Loucy (cell line): ENCODE measurements at regions not wholly inside any gene's neighbourhood (a gene's known extent, or its start where the extent isn't known, plus 50 kb on each side); places are given as distances from the start of the nearest gene placed in this dataset.

Source experiments
- H2AFZ ChIP-seq: fragments of 200-600 bp; sonication (generic); 2 replicates; pipeline ENCODE4 v1.6.0; 2016; ENCODE audit warnings: antibody characterized with exemption, mild to moderate bottlenecking, low read length, moderate library complexity
- H3F3A ChIP-seq: fragments of 200-600 bp; 2 replicates; pipeline ENCODE4 v1.6.0; 2016; ENCODE audit warnings: antibody characterized with exemption, low read depth, mild to moderate bottlenecking
- H3K27me3 ChIP-seq: fragments of 200-600 bp; sonication (generic); 2 replicates; pipeline ENCODE4 v1.6.1; 2014; ENCODE audit warnings: low read length, mild to moderate bottlenecking; ENCODE audit not compliant: insufficient read depth, poor library complexity, severe bottlenecking
- H3K36me3 ChIP-seq: fragments of 200-600 bp; sonication (generic); 2 replicates; pipeline ENCODE4 v1.6.1; 2016; ENCODE audit warnings: low read length; ENCODE audit not compliant: insufficient read depth
- H3K4me1 ChIP-seq: fragments of 200-600 bp; sonication (generic); 2 replicates; pipeline ENCODE4 v1.5.1; 2014; ENCODE audit warnings: low read length, mild to moderate bottlenecking; ENCODE audit not compliant: insufficient read depth, poor library complexity, severe bottlenecking
- H3K4me2 ChIP-seq: fragments of 200-600 bp; sonication (generic); 2 replicates; pipeline ENCODE4 v1.6.0; 2014; ENCODE audit warnings: antibody characterized with exemption, low read length, low read depth, mild to moderate bottlenecking; ENCODE audit not compliant: poor library complexity, severe bottlenecking
- H3K4me3 ChIP-seq: fragments of 200-600 bp; sonication (generic); 2 replicates; pipeline ENCODE4 v1.5.1; 2014; ENCODE audit warnings: low read length, mild to moderate bottlenecking, mixed read lengths; ENCODE audit not compliant: poor library complexity, severe bottlenecking
- H3K79me2 ChIP-seq: fragments of 200-600 bp; sonication (generic); 2 replicates; pipeline ENCODE4 v1.6.1; 2014; ENCODE audit warnings: low read length; ENCODE audit not compliant: insufficient read depth
- H3K9ac ChIP-seq: fragments of 200-600 bp; sonication (generic); 2 replicates; pipeline ENCODE4 v1.6.0; 2014; ENCODE audit warnings: mild to moderate bottlenecking, low read depth, low read length, moderate library complexity; ENCODE audit not compliant: poor library complexity, severe bottlenecking
- H3K9me2 ChIP-seq: fragments of 200-600 bp; sonication (generic); replicated peaks from 2 replicates; pipeline ENCODE4 v1.6.1; 2016; ENCODE audit warnings: low read depth, low read length, mixed read lengths
- H3K9me3 ChIP-seq: fragments of 200-600 bp; sonication (generic); 2 replicates; pipeline ENCODE4 v1.6.1; 2014; ENCODE audit warnings: mild to moderate bottlenecking, antibody characterized with exemption, low read length, low read depth; ENCODE audit not compliant: insufficient read depth
- H4K20me1 ChIP-seq: fragments of 200-600 bp; sonication (generic); 2 replicates; pipeline ENCODE4 v1.6.0; 2014; ENCODE audit warnings: antibody characterized with exemption, low read length, mild to moderate bottlenecking; ENCODE audit not compliant: insufficient read depth, poor library complexity, severe bottlenecking
- EZH2phosphoT487 ChIP-seq: fragments of 200-600 bp; IDR thresholded peaks from 2 replicates; pipeline ENCODE4 v1.6.1; 2018; ENCODE audit warnings: antibody characterized with exemption, mild to moderate bottlenecking, moderate library complexity, borderline replicate concordance
- TF ChIP-seq, protein P1 (sequence below): fragments of 200-600 bp; sonication (generic); conservative IDR thresholded peaks from 2 replicates; pipeline ENCODE4 v1.5.1; 2014; ENCODE audit warnings: mild to moderate bottlenecking, antibody characterized with exemption, low read length

DNA sequence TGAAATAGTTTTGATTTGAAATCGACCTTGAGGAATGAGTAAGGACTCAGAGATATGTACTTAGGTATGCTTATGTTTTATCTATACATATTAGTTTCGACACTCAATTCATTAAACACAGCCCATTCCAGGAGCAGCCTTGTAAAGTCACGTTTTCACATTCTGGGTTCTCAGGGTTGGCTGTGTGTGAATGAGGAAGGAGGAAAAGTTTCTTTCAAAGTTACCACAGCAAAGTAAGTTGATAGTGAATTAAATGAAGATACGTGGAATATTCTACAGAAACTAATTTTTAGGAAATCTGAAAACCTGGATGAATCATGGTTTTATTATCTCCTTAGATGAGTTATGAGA lies 133.5 kb downstream of the C3orf38 start:
- H3K36me3 ChIP-seq, result no peaks in the 10 kb centered on the region

DNA sequence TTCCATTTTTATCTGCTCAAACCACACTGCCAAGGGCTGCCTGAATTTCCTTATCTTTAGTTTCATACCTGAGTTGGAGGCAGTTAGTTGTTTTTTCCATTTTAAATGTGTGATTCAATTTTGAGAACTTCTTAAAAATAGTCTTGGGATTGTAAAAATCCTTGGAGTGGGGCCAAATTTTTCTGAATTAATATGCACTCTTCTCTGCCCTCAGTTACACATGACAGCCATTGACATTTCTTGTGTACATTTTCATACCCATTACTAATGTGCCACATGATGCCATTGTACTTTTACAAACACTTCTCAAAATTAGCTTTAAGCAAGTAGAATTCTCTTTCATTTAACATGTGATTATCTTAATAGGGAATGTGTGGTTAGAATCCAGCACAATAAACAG lies 141.7 kb downstream of the C3orf38 start:
- Histone ChIP-seq H3K9me3 (no peaks in the 10 kb centered on the region), H2AFZ (no peak overlapping the region), H3K9me2 (no peaks in the 10 kb centered on the region), H3F3A (no peaks in the 10 kb centered on the region), H3K79me2 (no peaks in the 10 kb centered on the region), H3K4me2 (no peak overlapping the region), H4K20me1 (no peaks in the 10 kb centered on the region), H3K27me3 (no peaks in the 10 kb centered on the region), H3K9ac (no peak overlapping the region), H3K4me3 (no peak overlapping the region), H3K36me3 (no peaks in the 10 kb centered on the region), H3K4me1 (no peaks in the 10 kb centered on the region)
- no peak for TF ChIP-seq EZH2phosphoT487
- TF ChIP-seq, protein P1, sequence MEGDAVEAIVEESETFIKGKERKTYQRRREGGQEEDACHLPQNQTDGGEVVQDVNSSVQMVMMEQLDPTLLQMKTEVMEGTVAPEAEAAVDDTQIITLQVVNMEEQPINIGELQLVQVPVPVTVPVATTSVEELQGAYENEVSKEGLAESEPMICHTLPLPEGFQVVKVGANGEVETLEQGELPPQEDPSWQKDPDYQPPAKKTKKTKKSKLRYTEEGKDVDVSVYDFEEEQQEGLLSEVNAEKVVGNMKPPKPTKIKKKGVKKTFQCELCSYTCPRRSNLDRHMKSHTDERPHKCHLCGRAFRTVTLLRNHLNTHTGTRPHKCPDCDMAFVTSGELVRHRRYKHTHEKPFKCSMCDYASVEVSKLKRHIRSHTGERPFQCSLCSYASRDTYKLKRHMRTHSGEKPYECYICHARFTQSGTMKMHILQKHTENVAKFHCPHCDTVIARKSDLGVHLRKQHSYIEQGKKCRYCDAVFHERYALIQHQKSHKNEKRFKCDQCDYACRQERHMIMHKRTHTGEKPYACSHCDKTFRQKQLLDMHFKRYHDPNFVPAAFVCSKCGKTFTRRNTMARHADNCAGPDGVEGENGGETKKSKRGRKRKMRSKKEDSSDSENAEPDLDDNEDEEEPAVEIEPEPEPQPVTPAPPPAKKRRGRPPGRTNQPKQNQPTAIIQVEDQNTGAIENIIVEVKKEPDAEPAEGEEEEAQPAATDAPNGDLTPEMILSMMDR, result no peak

More for the DNA sequence above, 133.5 kb downstream of the C3orf38 start:
- Histone ChIP-seq H4K20me1 (no peaks in the 10 kb centered on the region), H3K27me3 (no peaks in the 10 kb centered on the region), H3K4me2 (no peak overlapping the region), H3K9ac (no peak overlapping the region), H3K4me3 (no peak overlapping the region), H2AFZ (no peak overlapping the region), H3K79me2 (no peaks in the 10 kb centered on the region), H3K9me2 (no peaks in the 10 kb centered on the region), H3F3A (no peaks in the 10 kb centered on the region), H3K9me3 (no peaks in the 10 kb centered on the region), H3K4me1 (no peaks in the 10 kb centered on the region)
- TF ChIP-seq, protein P1, result no peak
- TF ChIP-seq EZH2phosphoT487, result no peak

DNA sequence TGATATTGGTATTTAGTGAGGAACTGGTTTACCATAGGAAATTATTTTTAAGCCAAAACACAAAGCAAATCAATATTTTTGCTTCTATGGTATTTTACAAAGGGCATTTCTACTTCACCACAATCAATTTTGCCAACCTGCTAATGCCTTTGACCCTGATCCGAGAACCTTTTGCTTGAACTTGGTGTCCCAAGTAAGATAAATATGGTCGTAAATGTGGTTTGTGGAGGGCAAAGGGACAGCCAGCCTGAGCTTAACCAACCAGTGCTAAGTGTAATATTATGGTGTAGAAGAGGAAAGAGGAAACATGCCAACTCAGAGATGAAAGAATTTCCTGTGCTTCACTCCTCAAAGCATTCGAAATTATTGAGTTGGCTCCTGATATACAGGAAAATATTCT lies 148.4 kb downstream of the C3orf38 start:
- Histone ChIP-seq H4K20me1 (no peaks in the 10 kb centered on the region), H3K36me3 (no peaks in the 10 kb centered on the region), H3K4me1 (no peaks in the 10 kb centered on the region), H3K9ac (no peak overlapping the region), H3K79me2 (no peaks in the 10 kb centered on the region), H3K9me3 (no peaks in the 10 kb centered on the region), H3K4me2 (no peak overlapping the region), H3K27me3 (no peaks in the 10 kb centered on the region), H2AFZ (no peak overlapping the region), H3F3A (no peaks in the 10 kb centered on the region), H3K4me3 (no peak overlapping the region), H3K9me2 (no peaks in the 10 kb centered on the region)
- TF ChIP-seq, protein P1, result no peak
- TF ChIP-seq EZH2phosphoT487, result no peak
